ENCODE measurements at regions not wholly inside any gene's neighbourhood (a gene's known extent, or its start where the extent isn't known, plus 50 kb on each side); places are given as distances from the start of the nearest gene placed in this dataset.

- no peak for ATAC-seq
- Histone ChIP-seq H3K4me1 (no peaks in the 10 kb centered on the region), H3K36me3 (no peaks in the 10 kb centered on the region), H3K27ac (no peak overlapping the region), H3K27me3 (no peaks in the 10 kb centered on the region), H3K9me3 (no peaks in the 10 kb centered on the region), H3K4me3 (no peak overlapping the region)
- intact Hi-C loops (cut with DNase I), result no loop called here
- DNase-seq, result no peak
- TF ChIP-seq CTCF (IDR thresholded peaks at IDR 0.05), result no peak
Measured at GRCh38 chr2:18290386-18290785, 270.1 kb downstream of the RDH14 start.

DNA sequence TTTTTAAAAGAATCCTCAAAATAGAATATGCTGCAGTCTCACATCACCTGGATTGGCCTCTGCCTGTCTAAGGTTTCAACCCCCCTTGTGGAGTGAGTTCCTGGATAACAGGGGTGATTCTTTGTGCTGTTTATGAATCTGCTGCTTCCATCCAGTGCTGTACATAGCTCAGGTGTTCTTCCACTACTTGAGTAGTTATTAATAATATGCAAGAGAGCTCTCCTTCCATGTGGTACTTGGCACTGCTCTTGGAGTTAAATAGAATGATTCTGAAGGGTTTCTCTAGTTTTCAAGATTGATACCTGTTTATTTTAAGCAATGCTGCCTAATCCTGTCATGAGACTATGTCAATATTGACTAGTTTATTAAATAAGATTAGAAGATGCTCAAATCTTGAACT lies 273.6 kb downstream of the RDH14 start:
- Histone ChIP-seq H3K4me3 (no peak overlapping the region), H3K27ac (no peak overlapping the region), H3K4me1 (no peaks in the 10 kb centered on the region), H3K36me3 (no peaks in the 10 kb centered on the region), H3K27me3 (no peaks in the 10 kb centered on the region), H3K9me3 (no peaks in the 10 kb centered on the region)
- no peak for TF ChIP-seq CTCF (IDR thresholded peaks at IDR 0.05)
- intact Hi-C loops (cut with DNase I), result no loop called here
- DNase-seq, result no peak
- peak; percentile 80 for ATAC-seq

GRCh38 chr2:18284331-18284730 lies 276.1 kb downstream of the RDH14 start:
- H3K9me3 ChIP-seq, result no peaks in the 10 kb centered on the region
- no peaks in the 10 kb centered on the region for H3K27me3 ChIP-seq
- no peaks in the 10 kb centered on the region for H3K36me3 ChIP-seq
- no peak overlapping the region for H3K27ac ChIP-seq
- intact Hi-C loops (cut with DNase I), result no loop called here
- no peak overlapping the region for H3K4me3 ChIP-seq
- ATAC-seq (no peak), DNase-seq (no peak)
- no peaks in the 10 kb centered on the region for H3K4me1 ChIP-seq
- no peak for TF ChIP-seq CTCF (IDR thresholded peaks at IDR 0.05)

DNA sequence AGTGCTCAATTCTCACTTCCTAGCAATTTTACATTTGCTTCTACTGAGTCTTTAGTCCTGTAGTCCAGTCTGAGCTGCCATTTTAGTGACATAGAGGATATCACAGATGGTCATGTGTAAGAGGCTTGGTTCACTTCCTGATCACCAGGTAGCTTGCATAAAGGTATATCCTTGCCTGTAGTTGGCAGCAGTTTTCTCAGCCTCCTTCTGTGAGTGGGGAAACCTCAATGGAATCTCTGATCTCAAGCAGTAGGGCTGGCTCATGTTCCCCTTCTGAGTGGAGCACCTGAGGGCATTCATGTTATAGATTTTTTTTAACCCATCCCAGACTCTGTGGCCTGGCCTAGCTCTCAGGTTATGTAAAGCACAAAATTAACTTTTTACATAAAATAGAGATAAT lies 278.4 kb downstream of the RDH14 start:
- no peaks in the 10 kb centered on the region for H3K9me3 ChIP-seq
- intact Hi-C loops (cut with DNase I), result no loop called here
- no peaks in the 10 kb centered on the region for H3K36me3 ChIP-seq
- no peak overlapping the region for H3K4me3 ChIP-seq
- DNase-seq (no peak), ATAC-seq (no peak)
- no peaks in the 10 kb centered on the region for H3K4me1 ChIP-seq
- H3K27me3 ChIP-seq, result no peaks in the 10 kb centered on the region
- no peak overlapping the region for H3K27ac ChIP-seq
- no peak for TF ChIP-seq CTCF (IDR thresholded peaks at IDR 0.05)

DNA sequence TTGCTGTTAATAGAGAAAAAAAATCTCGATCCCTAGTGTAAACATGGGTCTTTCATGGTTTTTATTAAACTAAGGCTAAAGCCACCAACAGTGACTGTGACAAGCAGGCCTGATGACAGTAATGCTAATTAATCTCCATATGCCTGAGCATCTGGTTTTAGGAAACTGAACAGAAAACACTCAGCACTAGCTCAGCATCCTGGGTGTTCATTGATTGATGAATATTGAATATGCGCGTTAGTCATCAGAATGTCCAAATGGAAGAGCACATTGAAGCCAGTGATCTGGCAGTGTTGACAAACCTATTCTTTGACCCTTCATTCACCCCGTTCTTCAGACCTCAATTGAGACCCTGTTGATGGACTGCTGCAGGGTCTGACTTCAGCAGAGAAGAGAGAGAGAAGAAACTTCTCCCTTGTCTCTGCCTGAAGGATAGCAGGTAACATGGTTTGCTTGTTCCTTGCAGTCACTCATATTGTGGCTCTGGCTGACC lies 283.8 kb downstream of the RDH14 start:
- Histone ChIP-seq H3K4me1 (no peaks in the 10 kb centered on the region), H3K4me3 (no peak overlapping the region), H3K27me3 (no peaks in the 10 kb centered on the region), H3K27ac (no peak overlapping the region), H3K36me3 (no peaks in the 10 kb centered on the region), H3K9me3 (no peaks in the 10 kb centered on the region)
- ATAC-seq (no peak), DNase-seq (no peak)
- TF ChIP-seq CTCF (IDR thresholded peaks at IDR 0.05), result no peak
- intact Hi-C loops (cut with DNase I), result no loop called here

GRCh38 chr2:18273205-18273604 lies 287.2 kb downstream of the RDH14 start:
- Histone ChIP-seq H3K4me1 (no peaks in the 10 kb centered on the region), H3K9me3 (no peaks in the 10 kb centered on the region), H3K27me3 (no peaks in the 10 kb centered on the region), H3K27ac (no peak overlapping the region), H3K4me3 (no peak overlapping the region), H3K36me3 (no peaks in the 10 kb centered on the region)
- no peak for TF ChIP-seq CTCF (IDR thresholded peaks at IDR 0.05)
- DNase-seq (no peak), ATAC-seq (no peak)
- intact Hi-C loops (cut with DNase I), result no loop called here
